GM12875 (cell line): ENCODE measurements at regions not wholly inside any gene's neighbourhood (a gene's known extent, or its start where the extent isn't known, plus 50 kb on each side); places are given as distances from the start of the nearest gene placed in this dataset.
"Not testable (repeated sequence)": the region's sequence is repeated elsewhere in the genome, so short reads cannot be mapped to it uniquely, and the experiment has no call there.

Experiments used
- H3K4me3 ChIP-seq: one replicate; pipeline ENCODE4 v1.5.1; 2011; ENCODE audit warnings: low read depth, low read length, control low read depth
- CTCF ChIP-seq: IDR thresholded peaks from 2 replicates; pipeline ENCODE4 v1.5.1; 2011; ENCODE audit warnings: low read depth, mild to moderate bottlenecking, control low read depth, inconsistent platforms, low read length, moderate library complexity, borderline replicate concordance; ENCODE audit not compliant: insufficient read depth

DNA sequence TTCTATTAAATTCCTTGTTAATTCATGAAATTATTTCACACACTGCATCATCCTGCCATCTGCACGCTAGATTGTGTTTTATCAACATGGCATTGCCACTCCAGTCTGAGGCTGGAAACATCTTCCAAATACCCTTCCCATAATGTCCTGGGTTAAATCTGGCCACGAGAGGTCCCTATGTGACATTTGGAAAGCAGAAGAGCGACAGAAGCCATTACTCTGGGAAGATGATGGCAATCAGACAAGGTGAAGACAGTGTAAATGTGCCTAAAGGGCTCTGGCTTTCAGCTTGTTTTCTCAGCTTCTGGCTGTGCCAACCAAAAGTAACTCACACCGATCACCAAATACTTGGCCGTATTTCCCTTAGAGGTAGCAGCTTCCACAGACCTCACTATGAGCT, 144.8 kb downstream of the CAPZA3 start:
- H3K4me3 ChIP-seq = no peak overlapping the region
- no peak for TF ChIP-seq CTCF

GRCh38 chr12:18886962-18887361, 149.0 kb downstream of the CAPZA3 start:
- H3K4me3 ChIP-seq = no peak overlapping the region
- TF ChIP-seq CTCF = no peak

DNA sequence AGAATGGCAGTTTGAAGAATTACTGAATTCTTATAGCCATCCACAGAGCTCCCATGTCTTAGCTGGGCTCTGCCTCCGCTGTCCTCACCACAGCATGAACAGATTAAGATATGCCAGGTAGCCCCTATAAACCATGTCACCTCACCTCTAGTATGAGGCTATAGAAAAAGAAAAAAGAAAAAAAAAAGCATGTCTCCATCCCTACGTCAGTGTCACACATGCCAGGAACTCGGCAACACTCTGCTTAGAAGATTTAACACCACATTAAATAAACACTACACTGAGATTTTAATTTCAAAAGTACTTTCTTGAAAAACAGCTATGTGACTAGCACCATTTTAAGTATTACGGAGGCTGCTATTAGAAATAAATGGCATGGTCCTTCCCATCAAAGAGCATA, 149.4 kb downstream of the CAPZA3 start:
- no peak for TF ChIP-seq CTCF
- H3K4me3 ChIP-seq = no peak overlapping the region

DNA sequence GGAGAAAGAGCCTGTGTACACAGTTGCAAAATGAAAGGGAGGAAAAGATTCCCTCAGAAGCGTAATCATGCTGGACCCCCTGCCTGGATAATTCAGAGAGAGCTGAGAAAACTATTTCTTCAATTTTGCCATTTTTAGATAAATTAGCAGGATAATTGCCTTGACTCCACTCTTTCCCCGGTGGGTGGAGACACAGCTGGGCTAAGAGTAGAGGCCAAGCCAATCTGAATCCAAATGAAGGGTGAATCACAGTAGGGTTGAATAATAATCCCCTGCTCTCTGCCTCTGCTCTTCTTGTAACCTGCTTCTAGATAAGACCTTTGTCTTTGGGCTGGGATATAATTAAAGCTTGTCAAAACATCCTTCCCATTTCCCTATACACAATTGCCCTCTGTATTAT, 150.1 kb downstream of the CAPZA3 start:
- H3K4me3 ChIP-seq = no peak overlapping the region
- no peak for TF ChIP-seq CTCF

DNA sequence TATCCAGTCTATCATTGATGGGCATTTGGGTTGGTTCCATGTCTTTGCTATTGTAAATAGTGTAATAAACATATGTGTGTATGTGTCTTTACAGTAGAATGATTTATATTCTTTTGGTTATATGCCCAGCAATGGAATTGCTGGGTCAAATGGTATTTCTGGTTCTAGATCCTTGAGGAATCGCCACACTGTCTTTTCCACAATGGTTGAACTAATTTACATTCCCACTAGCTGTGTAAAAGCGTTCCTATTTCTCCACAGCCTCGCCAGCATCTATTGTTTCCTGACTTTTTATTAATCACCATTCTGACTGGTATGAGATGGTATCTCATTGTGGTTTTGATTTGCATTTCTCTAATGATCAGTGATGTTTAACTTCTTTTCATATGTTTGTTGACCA, 152.7 kb downstream of the CAPZA3 start:
- H3K4me3 ChIP-seq = not testable (repeated sequence)

DNA sequence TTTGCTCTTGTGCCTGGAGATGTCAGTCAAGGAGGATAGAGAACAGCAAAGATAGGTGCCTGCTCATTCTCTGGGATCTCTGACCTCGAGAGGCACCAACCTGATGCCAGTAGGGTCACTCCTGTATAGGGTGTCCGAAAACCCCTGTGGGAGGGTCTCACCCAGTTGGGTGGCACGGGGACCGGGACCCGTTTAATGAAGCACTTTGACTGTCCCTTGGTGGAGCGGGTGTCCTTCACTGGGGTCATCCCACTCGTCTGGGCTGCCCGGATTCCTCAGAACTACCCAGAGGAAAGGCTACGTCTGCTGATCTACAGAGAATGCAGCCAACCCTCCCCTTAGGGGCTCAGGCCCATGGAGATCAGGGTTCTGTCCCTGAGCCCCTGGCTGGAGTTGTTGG, 157.6 kb downstream of the CAPZA3 start:
- no peak for TF ChIP-seq CTCF
- no peak overlapping the region for H3K4me3 ChIP-seq

GRCh38 chr12:18895946-18896345, 158.0 kb downstream of the CAPZA3 start:
- no peak overlapping the region for H3K4me3 ChIP-seq
- no peak for TF ChIP-seq CTCF

GRCh38 chr12:18897823-18898222, 159.9 kb downstream of the CAPZA3 start:
- no peak for TF ChIP-seq CTCF
- H3K4me3 ChIP-seq = no peak overlapping the region
